ENCODE measurements at regions not wholly inside any gene's neighbourhood (a gene's known extent, or its start where the extent isn't known, plus 50 kb on each side); places are given as distances from the start of the nearest gene placed in this dataset.
"Not testable (repeated sequence)": the region's sequence is repeated elsewhere in the genome, so short reads cannot be mapped to it uniquely, and the experiment has no call there.

GRCh38 chr13:74264333-74264732 lies 130.1 kb upstream of the KLF12 start:
- DNase-seq (no peak), ATAC-seq (ENCODE audit: low FRiP score) (no peak)
- intact Hi-C loops (cut with DNase I): no loop called here
- no peaks in the 10 kb centered on the region for H3K4me1 ChIP-seq (ENCODE audit: control insufficient read depth in 1 of 2, insufficient read depth in 2 of 2, low read length in 2 of 2)
- no peak overlapping the region for H3K4me3 ChIP-seq (ENCODE audit: low read length in 2 of 2)
- H3K27me3 ChIP-seq (ENCODE audit: control insufficient read depth in 1 of 2, insufficient read depth in 2 of 2, low read length in 1 of 2): no peaks in the 10 kb centered on the region
- H3K36me3 ChIP-seq (ENCODE audit: control insufficient read depth in 1 of 2, insufficient read depth in 2 of 2, low read length in 1 of 2): no peaks in the 10 kb centered on the region
- H3K27ac ChIP-seq (ENCODE audit: low read depth in 1 of 2, low read length in 2 of 2): no peak overlapping the region
- H3K9me3 ChIP-seq (ENCODE audit: control insufficient read depth, low read length): peaks cover 1% of the 10 kb centered on the region

- WGBS, 2 donors: 98 to 99% methylated on average over 3 of the region's 3 CpGs
- H3K9me3 ChIP-seq (ENCODE audit: control insufficient read depth, low read length); intact Hi-C loops (cut with DNase I): not testable (repeated sequence)
Measured at GRCh38 chr13:74260420-74260819, 126.2 kb upstream of the KLF12 start.

GRCh38 chr13:74259641-74260040 lies 125.4 kb upstream of the KLF12 start:
- intact Hi-C loops (cut with DNase I): no loop called here
- H3K9me3 ChIP-seq (ENCODE audit: control insufficient read depth, low read length): peaks cover 1% of the 10 kb centered on the region
- no peak for ATAC-seq (ENCODE audit: low FRiP score)
- H3K4me1 ChIP-seq (ENCODE audit: control insufficient read depth in 1 of 2, insufficient read depth in 2 of 2, low read length in 2 of 2): peaks cover 0 to 4% of the 10 kb centered on the region in 2 donors
- no peak overlapping the region for H3K4me3 ChIP-seq (ENCODE audit: low read length in 2 of 2)
- whole genome bisulfite sequencing, 2 donors: 86 to 89% methylated on average over 3 of the region's 3 CpGs
- no peak overlapping the region for H3K27ac ChIP-seq (ENCODE audit: low read depth in 1 of 2, low read length in 2 of 2)
- H3K27me3 ChIP-seq (ENCODE audit: control insufficient read depth in 1 of 2, insufficient read depth in 2 of 2, low read length in 1 of 2): no peaks in the 10 kb centered on the region
- no peaks in the 10 kb centered on the region for H3K36me3 ChIP-seq (ENCODE audit: control insufficient read depth in 1 of 2, insufficient read depth in 2 of 2, low read length in 1 of 2)
- DNase-seq: no peak

More at GRCh38 chr13:74260420-74260819, 126.2 kb upstream of the KLF12 start:
- not testable (repeated sequence) for DNase-seq; H3K4me3 ChIP-seq (ENCODE audit: low read length in 2 of 2); H3K36me3 ChIP-seq (ENCODE audit: control insufficient read depth in 1 of 2, insufficient read depth in 2 of 2, low read length in 1 of 2); ATAC-seq (ENCODE audit: low FRiP score); H3K27me3 ChIP-seq (ENCODE audit: control insufficient read depth in 1 of 2, insufficient read depth in 2 of 2, low read length in 1 of 2); H3K27ac ChIP-seq (ENCODE audit: low read depth in 1 of 2, low read length in 2 of 2); H3K4me1 ChIP-seq (ENCODE audit: control insufficient read depth in 1 of 2, insufficient read depth in 2 of 2, low read length in 2 of 2)

GRCh38 chr13:74258961-74259360 lies 124.8 kb upstream of the KLF12 start:
- no peak overlapping the region for H3K4me3 ChIP-seq (ENCODE audit: low read length in 2 of 2)
- no peak for ATAC-seq (ENCODE audit: low FRiP score)
- intact Hi-C loops (cut with DNase I): no loop called here
- H3K27me3 ChIP-seq (ENCODE audit: control insufficient read depth in 1 of 2, insufficient read depth in 2 of 2, low read length in 1 of 2): no peaks in the 10 kb centered on the region
- no peaks in the 10 kb centered on the region for H3K36me3 ChIP-seq (ENCODE audit: control insufficient read depth in 1 of 2, insufficient read depth in 2 of 2, low read length in 1 of 2)
- peaks cover 1% of the 10 kb centered on the region for H3K9me3 ChIP-seq (ENCODE audit: control insufficient read depth, low read length)
- no peak for DNase-seq
- H3K4me1 ChIP-seq (ENCODE audit: control insufficient read depth in 1 of 2, insufficient read depth in 2 of 2, low read length in 2 of 2): peaks cover 0 to 4% of the 10 kb centered on the region in 2 donors
- no peak overlapping the region for H3K27ac ChIP-seq (ENCODE audit: low read depth in 1 of 2, low read length in 2 of 2)
- WGBS, 2 donors: 76 to 93% methylated on average over 4 of the region's 4 CpGs

GRCh38 chr13:74256969-74257368 lies 122.8 kb upstream of the KLF12 start:
- Histone ChIP-seq H3K4me1 (ENCODE audit: control insufficient read depth in 1 of 2, insufficient read depth in 2 of 2, low read length in 2 of 2) (peaks cover 0 to 4% of the 10 kb centered on the region in 2 donors), H3K27ac (ENCODE audit: low read depth in 1 of 2, low read length in 2 of 2) (no peak overlapping the region), H3K27me3 (ENCODE audit: control insufficient read depth in 1 of 2, insufficient read depth in 2 of 2, low read length in 1 of 2) (no peaks in the 10 kb centered on the region), H3K4me3 (ENCODE audit: low read length in 2 of 2) (no peak overlapping the region), H3K36me3 (ENCODE audit: control insufficient read depth in 1 of 2, insufficient read depth in 2 of 2, low read length in 1 of 2) (no peaks in the 10 kb centered on the region), H3K9me3 (ENCODE audit: control insufficient read depth, low read length) (no peaks in the 10 kb centered on the region)
- WGBS, 2 donors: 17 to 26% methylated on average over 4 of the region's 4 CpGs
- ATAC-seq (ENCODE audit: low FRiP score) (no peak), DNase-seq (peak in 1 of 2 donors; percentile 47)
- intact Hi-C loops (cut with DNase I): no loop called here

GRCh38 chr13:74253161-74253560 lies 119.0 kb upstream of the KLF12 start:
- ATAC-seq (ENCODE audit: low FRiP score) (no peak), DNase-seq (no peak)
- WGBS, 2 donors: 32 to 36% methylated on average over 1 of the region's 1 CpG
- Histone ChIP-seq H3K36me3 (ENCODE audit: control insufficient read depth in 1 of 2, insufficient read depth in 2 of 2, low read length in 1 of 2) (no peaks in the 10 kb centered on the region), H3K9me3 (ENCODE audit: control insufficient read depth, low read length) (no peaks in the 10 kb centered on the region), H3K27me3 (ENCODE audit: control insufficient read depth in 1 of 2, insufficient read depth in 2 of 2, low read length in 1 of 2) (no peaks in the 10 kb centered on the region), H3K27ac (ENCODE audit: low read depth in 1 of 2, low read length in 2 of 2) (no peak overlapping the region), H3K4me3 (ENCODE audit: low read length in 2 of 2) (no peak overlapping the region), H3K4me1 (ENCODE audit: control insufficient read depth in 1 of 2, insufficient read depth in 2 of 2, low read length in 2 of 2) (peaks cover 0 to 4% of the 10 kb centered on the region in 2 donors)
- intact Hi-C loops (cut with DNase I): no loop called here

GRCh38 chr13:74251778-74252519 lies 117.7 kb upstream of the KLF12 start:
- ATAC-seq (ENCODE audit: low FRiP score): no peak
- intact Hi-C loops (cut with DNase I): no loop called here
- Histone ChIP-seq H3K4me1 (ENCODE audit: control insufficient read depth in 1 of 2, insufficient read depth in 2 of 2, low read length in 2 of 2) (no peaks in the 10 kb centered on the region), H3K36me3 (ENCODE audit: control insufficient read depth in 1 of 2, insufficient read depth in 2 of 2, low read length in 1 of 2) (no peaks in the 10 kb centered on the region), H3K9me3 (ENCODE audit: control insufficient read depth, low read length) (no peaks in the 10 kb centered on the region), H3K4me3 (ENCODE audit: low read length in 2 of 2) (no peak overlapping the region), H3K27me3 (ENCODE audit: control insufficient read depth in 1 of 2, insufficient read depth in 2 of 2, low read length in 1 of 2) (no peaks in the 10 kb centered on the region), H3K27ac (ENCODE audit: low read depth in 1 of 2, low read length in 2 of 2) (no peak overlapping the region)
- DNase-seq: no peak
- WGBS, 2 donors: 73 to 82% methylated on average over 5 of the region's 5 CpGs

GRCh38 chr13:74250738-74251190 lies 116.6 kb upstream of the KLF12 start:
- H3K27ac ChIP-seq (ENCODE audit: low read depth in 1 of 2, low read length in 2 of 2): no peak overlapping the region

GRCh38 chr13:74248477-74248876 lies 114.3 kb upstream of the KLF12 start:
- peaks cover 0 to 3% of the 10 kb centered on the region in 2 donors for H3K4me1 ChIP-seq (ENCODE audit: control insufficient read depth in 1 of 2, insufficient read depth in 2 of 2, low read length in 2 of 2)
- intact Hi-C loops (cut with DNase I): no loop called here
- whole genome bisulfite sequencing, 2 donors: 97 to 98% methylated on average over 4 of the region's 4 CpGs
- peaks cover 0 to 2% of the 10 kb centered on the region in 2 donors for H3K27me3 ChIP-seq (ENCODE audit: control insufficient read depth in 1 of 2, insufficient read depth in 2 of 2, low read length in 1 of 2)
- no peaks in the 10 kb centered on the region for H3K36me3 ChIP-seq (ENCODE audit: control insufficient read depth in 1 of 2, insufficient read depth in 2 of 2, low read length in 1 of 2)
- ATAC-seq (ENCODE audit: low FRiP score) (no peak), DNase-seq (no peak)
- H3K9me3 ChIP-seq (ENCODE audit: control insufficient read depth, low read length): no peaks in the 10 kb centered on the region
- no peak overlapping the region for H3K4me3 ChIP-seq (ENCODE audit: low read length in 2 of 2)
- no peak overlapping the region for H3K27ac ChIP-seq (ENCODE audit: low read depth in 1 of 2, low read length in 2 of 2)

More at GRCh38 chr13:74250738-74251190, 116.6 kb upstream of the KLF12 start:
- peaks cover 0 to 3% of the 10 kb centered on the region in 2 donors for H3K4me1 ChIP-seq (ENCODE audit: control insufficient read depth in 1 of 2, insufficient read depth in 2 of 2, low read length in 2 of 2)
- no peaks in the 10 kb centered on the region for H3K27me3 ChIP-seq (ENCODE audit: control insufficient read depth in 1 of 2, insufficient read depth in 2 of 2, low read length in 1 of 2)
- WGBS, 2 donors: 6 to 9% methylated on average over 2 of the region's 2 CpGs
- ATAC-seq (ENCODE audit: low FRiP score): no peak
- H3K4me3 ChIP-seq (ENCODE audit: low read length in 2 of 2): no peak overlapping the region
- no peaks in the 10 kb centered on the region for H3K36me3 ChIP-seq (ENCODE audit: control insufficient read depth in 1 of 2, insufficient read depth in 2 of 2, low read length in 1 of 2)
- intact Hi-C loops (cut with DNase I): no loop called here
- no peaks in the 10 kb centered on the region for H3K9me3 ChIP-seq (ENCODE audit: control insufficient read depth, low read length)
- no peak for DNase-seq
